ENCODE measurements at regions not wholly inside any gene's neighbourhood (a gene's known extent, or its start where the extent isn't known, plus 50 kb on each side); places are given as distances from the start of the nearest gene placed in this dataset.

DNA sequence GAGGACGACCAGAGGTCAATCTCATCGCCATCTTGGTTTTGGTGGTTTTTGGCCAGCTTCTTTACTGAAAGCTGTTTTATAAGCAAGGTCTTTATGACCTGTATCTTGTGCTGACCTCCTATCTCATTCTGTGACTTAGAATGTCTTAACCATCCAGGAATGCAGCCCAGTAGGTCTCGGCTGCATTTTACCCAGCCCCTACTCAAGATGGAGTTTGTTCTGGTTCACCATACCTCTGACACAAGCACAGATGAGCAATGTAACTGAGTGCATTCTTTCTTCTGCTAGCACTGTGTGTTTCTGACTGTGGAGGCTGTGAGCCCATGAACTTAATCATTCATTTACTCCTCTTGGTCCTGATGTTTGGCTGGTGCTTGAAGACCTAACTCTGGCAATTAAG lies 794.5 kb upstream of the CELF2 start:
- no peak for DNase-seq

DNA sequence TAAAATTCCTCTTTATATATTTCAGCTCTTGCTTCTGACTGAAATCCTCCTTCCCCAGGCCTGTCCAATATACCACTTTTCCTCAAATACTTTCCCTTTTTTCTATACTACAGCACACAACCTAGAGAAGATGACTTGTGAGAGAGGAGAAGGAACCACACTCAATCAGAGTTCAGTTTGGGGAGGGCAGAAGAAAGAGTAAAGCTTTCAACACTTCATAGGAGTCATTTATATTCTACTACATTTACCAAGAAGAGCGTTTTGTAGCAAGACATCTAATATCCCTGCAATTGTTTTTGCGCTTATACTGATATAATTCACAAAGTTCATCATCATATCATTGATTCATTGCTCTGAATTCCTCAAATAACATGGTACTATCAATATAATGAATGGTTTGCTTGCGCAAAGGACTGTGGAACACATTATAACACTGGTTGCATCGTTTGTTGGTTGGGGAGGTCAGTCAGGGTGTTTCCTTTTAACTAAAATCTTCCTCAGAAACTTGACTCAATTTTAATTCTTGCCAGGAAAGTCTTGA lies 792.5 kb upstream of the CELF2 start:
- no peak for DNase-seq

- no peak for DNase-seq
Observed at GRCh38 chr10:10233229-10233628, 784.4 kb upstream of the CELF2 start.

GRCh38 chr10:10235003-10235402 lies 782.7 kb upstream of the CELF2 start:
- DNase-seq, result no peak

DNA sequence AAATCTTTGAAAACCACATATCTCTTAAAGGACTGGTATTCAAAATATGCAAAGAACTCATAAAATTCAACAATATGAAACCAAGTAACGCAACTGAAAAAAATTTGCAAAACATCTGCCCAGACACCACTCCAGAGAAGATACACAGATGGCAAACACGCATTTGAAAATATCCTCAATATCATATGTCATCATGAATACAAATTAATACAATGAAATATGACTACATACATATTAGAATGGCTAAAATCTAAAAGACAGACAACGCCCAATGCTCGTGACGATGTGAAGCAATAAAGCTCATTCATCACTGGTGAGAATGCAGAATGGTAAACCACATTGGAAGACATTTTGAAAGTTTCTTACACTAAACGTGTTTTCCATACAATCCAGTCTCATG lies 770.1 kb upstream of the CELF2 start:
- DNase-seq, result no peak

GRCh38 chr10:10256860-10257259 lies 760.8 kb upstream of the CELF2 start:
- DNase-seq, result no peak

- DNase-seq, result no peak
Observed at GRCh38 chr10:10259013-10259412, 758.7 kb upstream of the CELF2 start.

DNA sequence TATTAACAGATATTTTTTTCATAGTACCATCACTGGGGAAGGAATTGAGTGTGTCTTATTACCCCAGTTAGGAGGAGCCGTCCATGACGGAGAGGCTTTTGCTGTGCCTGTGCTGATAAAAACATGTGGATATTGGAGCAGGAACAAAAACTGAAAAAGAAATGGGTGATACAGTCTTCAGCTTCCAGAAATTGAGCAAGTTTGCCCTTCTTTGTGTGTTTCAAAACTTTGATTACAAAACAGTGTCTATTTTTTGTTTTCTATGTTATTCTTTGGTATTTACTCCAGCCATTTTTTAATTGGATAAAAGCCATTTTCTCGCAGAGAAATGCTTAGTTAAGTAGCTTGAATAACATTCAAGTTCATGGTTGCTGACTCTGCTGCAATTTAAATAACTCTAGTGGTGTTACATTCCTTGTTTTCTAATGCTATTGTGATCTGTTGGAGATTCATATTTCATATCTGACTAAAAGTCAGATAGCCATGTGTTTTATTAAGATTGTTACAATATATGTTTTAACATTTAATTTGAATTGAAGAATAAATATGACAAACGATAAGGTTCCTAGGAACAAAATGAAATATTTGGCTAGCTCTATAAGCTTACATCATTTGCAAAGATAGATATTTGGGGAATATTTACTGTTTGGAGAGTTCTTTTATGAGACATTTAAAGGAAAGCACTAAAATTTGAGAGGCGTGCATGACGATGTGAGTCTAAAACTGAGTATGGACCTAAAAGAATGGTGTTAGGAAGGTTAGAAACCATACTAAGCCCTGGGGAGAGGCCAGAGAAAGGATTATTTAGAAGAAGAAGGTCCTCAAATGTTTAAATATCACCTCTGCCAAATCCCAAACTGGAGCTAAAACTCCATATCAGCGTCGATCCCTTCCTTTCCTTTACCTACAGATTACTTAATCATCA lies 747.3 kb upstream of the CELF2 start:
- no peak for DNase-seq

- no peak for DNase-seq
Observed at GRCh38 chr10:10271639-10272192, 746.0 kb upstream of the CELF2 start.

DNA sequence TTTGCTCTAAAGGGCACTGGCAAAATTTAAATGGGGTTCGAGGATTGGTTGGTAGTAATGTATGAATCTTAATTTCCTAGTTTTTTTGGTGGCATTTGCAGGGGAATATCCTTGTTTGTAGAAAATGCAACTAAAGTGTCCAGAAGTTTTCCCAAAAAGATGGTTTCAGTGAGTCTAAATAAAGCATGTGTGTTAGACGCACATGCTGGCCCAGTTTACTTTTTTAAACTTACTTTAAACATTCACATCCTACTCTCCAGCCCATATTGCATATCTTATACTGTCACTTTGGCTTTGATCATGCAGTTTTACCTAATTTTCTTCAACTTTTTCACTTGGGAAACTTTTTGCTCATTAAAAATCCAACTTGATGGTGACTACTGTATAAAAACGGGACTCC lies 744.0 kb upstream of the CELF2 start:
- no peak for DNase-seq

- DNase-seq, result no peak
Observed at GRCh38 chr10:10279906-10280305, 737.8 kb upstream of the CELF2 start.

DNA sequence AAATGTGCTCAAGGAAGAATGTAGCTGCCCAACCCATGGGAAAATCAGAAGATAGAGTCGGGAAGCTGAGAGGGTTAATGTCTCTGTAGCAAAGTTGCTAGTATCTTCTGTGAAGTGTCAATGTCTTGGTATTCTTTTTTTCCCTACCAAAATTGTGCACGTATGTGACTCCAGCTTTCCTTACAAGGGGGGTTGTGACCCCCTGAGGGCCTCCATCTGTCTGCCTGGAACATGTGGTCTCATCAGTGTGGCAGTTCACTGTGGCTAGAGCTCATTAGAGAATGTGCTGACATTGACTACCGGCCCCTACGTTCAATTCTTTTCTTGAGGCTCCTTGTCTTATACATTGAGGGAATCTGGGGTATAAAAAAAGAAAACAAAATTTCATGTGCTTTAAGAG lies 725.2 kb upstream of the CELF2 start:
- no peak for DNase-seq

DNA sequence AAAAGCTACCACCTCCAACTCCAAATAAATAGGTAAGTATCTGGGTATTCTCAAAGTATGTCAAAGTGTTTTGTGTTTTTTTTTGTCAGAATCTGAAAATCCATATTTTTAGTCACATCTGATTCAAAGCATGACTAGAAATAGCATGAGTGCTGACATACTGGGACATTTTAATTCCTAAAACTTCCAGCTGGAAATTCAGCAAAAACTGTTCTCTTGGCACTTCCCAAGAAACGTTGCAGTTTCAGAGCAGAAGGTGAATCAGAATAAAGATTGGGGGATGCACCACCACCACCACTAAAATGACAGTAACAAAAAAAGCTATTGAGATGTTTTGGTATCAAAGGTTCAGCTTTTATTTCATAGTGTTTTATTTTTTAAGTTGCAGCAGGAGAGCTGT lies 724.6 kb upstream of the CELF2 start:
- no peak for DNase-seq

GRCh38 chr10:10293481-10293951 lies 724.2 kb upstream of the CELF2 start:
- no peak for DNase-seq

DNA sequence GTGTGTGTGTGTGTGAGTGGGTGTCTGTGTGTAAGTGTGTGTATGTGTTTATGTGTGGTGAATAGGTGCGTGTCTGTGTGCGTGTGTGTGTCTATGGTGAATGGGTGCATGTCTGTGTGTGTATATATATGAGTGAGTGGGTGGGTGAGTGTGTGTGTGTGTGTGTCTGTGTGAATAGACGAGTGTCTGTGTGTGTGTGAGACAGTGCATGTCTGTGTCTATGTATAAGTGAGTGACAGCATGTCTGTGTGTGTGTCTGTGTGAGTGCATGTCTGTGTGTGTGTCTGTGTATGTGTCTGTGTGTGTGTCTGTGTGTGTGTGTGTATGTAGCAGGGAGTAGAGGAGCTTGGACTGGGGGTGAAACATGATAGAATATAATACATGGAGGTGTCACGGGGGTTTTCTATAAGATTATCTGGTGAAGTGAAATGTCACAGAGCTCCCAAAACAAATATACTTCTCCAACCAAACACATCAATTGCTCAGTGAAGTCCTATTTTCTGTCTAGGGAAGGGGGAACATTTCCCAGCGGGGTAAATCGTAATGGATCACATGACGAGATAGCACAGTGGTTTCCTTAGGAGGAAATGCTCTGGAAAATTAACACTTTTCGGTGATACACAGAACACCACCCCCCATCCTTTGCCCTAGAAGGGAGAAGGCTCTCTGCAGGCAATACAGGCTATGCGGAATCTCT lies 723.3 kb upstream of the CELF2 start:
- no peak for DNase-seq

GRCh38 chr10:10294881-10295529 lies 722.7 kb upstream of the CELF2 start:
- DNase-seq, result no peak

GRCh38 chr10:10295537-10295936 lies 722.1 kb upstream of the CELF2 start:
- DNase-seq, result no peak

DNA sequence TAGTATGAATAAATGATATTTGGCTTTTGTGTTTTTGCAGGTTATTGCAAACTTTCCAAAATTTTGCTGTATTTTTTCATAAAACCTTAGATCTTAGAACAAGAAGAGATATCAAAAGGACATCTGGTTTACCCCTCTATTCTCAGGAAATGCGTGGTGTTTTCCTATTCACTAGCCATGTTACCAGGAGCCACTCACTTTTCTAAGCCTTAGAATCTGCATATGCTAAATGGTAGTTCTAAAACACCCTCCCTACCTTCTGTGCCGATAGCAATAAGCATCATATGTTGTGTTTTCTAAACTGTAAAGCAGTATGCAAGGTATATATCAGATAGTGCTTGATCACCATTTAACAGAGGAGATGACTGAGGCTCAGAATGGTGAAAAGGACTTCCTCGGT lies 715.0 kb upstream of the CELF2 start:
- no peak for DNase-seq

DNA sequence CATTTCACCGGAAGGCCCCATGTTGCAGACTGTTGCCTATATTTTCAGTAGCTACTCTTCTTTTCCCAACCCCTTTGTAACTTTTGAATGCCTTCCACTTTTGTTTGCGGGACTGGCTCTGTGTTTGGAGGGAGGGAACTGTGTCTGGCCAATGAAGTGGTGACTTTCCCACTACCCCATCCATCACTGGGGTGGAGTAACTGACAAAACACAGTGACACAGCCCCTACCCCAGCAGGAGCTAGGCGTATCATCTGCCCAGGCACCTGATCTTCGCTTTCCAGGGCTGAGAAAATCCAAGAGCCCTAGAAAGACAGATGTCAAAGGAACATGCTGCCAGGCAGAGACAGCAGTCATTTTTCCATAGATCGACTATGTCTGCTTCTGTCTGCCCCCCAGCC lies 710.6 kb upstream of the CELF2 start:
- no peak for DNase-seq

GRCh38 chr10:10307551-10307950 lies 710.1 kb upstream of the CELF2 start:
- DNase-seq, result no peak

DNA sequence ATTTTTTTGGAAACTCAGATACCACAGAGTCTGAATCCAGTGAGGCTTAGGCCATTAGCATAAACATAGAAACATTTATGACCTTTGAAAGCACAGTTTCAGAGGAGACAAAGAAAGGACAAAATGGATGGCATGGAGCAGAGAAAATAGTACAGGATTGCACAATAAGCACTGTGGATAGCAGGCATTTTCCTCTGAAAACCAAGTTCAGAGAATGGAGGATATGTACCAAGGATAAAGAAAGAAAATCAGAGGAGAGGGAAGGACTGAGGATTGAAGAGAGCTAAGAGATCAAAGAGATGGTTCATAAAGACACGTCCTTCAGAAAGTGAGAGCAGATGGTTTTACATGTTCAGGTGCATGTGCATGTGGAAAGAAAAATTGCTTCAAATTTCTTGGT lies 707.2 kb upstream of the CELF2 start:
- DNase-seq, result no peak

GRCh38 chr10:10311966-10312365 lies 705.7 kb upstream of the CELF2 start:
- DNase-seq, result no peak

Data from amniotic stem cell (primary cell).